ENCODE measurements at regions not wholly inside any gene's neighbourhood (a gene's known extent, or its start where the extent isn't known, plus 50 kb on each side); places are given as distances from the start of the nearest gene placed in this dataset.

DNA sequence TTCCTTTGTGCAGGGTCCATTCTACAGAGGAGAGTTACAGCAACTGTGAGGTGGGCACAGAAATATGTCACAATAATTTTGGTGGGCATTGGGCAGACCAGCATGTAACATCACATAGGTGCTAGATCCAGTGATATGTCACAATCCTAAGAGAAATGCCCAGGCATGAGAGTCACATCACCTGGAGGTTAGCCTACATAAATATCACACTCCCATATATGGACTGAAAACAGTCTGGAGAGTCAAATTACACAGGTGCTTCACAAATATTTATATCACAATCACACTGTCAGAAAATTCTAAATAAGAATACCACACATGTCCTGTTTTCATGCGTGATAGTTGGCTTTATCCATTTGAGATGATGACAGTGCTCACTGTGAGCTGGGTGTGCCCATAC lies 903.7 kb upstream of the AMELY start:
- H3K9ac ChIP-seq (ENCODE audit: low read length): no peak overlapping the region
- H2AFZ ChIP-seq (ENCODE audit: low read depth, low read length): no peak overlapping the region
- H3K9me3 ChIP-seq (ENCODE audit: insufficient read depth, low read length): no peaks in the 10 kb centered on the region
- H3K4me1 ChIP-seq (ENCODE audit: low read length): peaks cover 33% of the 10 kb centered on the region
- H3K4me2 ChIP-seq (ENCODE audit: low read length): no peak overlapping the region
- TF ChIP-seq, protein P1, sequence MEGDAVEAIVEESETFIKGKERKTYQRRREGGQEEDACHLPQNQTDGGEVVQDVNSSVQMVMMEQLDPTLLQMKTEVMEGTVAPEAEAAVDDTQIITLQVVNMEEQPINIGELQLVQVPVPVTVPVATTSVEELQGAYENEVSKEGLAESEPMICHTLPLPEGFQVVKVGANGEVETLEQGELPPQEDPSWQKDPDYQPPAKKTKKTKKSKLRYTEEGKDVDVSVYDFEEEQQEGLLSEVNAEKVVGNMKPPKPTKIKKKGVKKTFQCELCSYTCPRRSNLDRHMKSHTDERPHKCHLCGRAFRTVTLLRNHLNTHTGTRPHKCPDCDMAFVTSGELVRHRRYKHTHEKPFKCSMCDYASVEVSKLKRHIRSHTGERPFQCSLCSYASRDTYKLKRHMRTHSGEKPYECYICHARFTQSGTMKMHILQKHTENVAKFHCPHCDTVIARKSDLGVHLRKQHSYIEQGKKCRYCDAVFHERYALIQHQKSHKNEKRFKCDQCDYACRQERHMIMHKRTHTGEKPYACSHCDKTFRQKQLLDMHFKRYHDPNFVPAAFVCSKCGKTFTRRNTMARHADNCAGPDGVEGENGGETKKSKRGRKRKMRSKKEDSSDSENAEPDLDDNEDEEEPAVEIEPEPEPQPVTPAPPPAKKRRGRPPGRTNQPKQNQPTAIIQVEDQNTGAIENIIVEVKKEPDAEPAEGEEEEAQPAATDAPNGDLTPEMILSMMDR (IDR thresholded peaks at IDR 0.05; ENCODE audit: low read depth, low read length): no peak
- no peak for TF ChIP-seq EZH2phosphoT487 (IDR thresholded peaks at IDR 0.05; ENCODE audit: low read depth)
- H3K36me3 ChIP-seq (replicated peaks; ENCODE audit: low read depth, low read length): no peaks in the 10 kb centered on the region
- no peak overlapping the region for H3K4me3 ChIP-seq (ENCODE audit: low read length)
- H3K79me2 ChIP-seq (ENCODE audit: low read length): no peaks in the 10 kb centered on the region
- H3K27ac ChIP-seq (ENCODE audit: low read length): no peak overlapping the region
- no peaks in the 10 kb centered on the region for H4K20me1 ChIP-seq (ENCODE audit: insufficient read depth, low read length)
- no peaks in the 10 kb centered on the region for H3K27me3 ChIP-seq (ENCODE audit: low read depth, low read length)

DNA sequence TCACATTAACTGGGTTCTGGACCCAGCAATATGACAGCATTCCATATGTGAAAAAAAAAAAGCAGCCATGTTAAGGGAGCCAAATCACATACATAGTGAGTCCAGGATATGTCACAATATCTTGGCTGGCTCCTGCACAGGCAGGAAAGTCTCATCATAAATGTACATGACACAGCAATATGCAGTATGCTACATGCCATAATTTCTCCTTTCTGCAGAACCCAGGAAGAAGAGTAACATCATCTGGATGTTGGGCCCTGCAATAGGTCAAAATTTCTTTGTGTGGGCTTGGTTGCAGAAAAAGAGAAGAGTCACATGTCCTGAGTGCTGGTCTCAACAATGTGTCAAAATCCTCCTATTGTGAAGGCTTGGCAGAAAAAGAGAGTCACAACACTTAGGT lies 902.8 kb upstream of the AMELY start:
- TF ChIP-seq, protein P1 (IDR thresholded peaks at IDR 0.05; ENCODE audit: low read depth, low read length): no peak
- no peaks in the 10 kb centered on the region for H3K27me3 ChIP-seq (ENCODE audit: low read depth, low read length)
- peaks cover 33% of the 10 kb centered on the region for H3K4me1 ChIP-seq (ENCODE audit: low read length)
- no peaks in the 10 kb centered on the region for H4K20me1 ChIP-seq (ENCODE audit: insufficient read depth, low read length)
- H3K36me3 ChIP-seq (replicated peaks; ENCODE audit: low read depth, low read length): no peaks in the 10 kb centered on the region
- H3K4me3 ChIP-seq (ENCODE audit: low read length): no peak overlapping the region
- H3K27ac ChIP-seq (ENCODE audit: low read length): no peak overlapping the region
- no peaks in the 10 kb centered on the region for H3K79me2 ChIP-seq (ENCODE audit: low read length)
- H2AFZ ChIP-seq (ENCODE audit: low read depth, low read length): no peak overlapping the region
- H3K4me2 ChIP-seq (ENCODE audit: low read length): no peak overlapping the region
- H3K9ac ChIP-seq (ENCODE audit: low read length): no peak overlapping the region
- no peaks in the 10 kb centered on the region for H3K9me3 ChIP-seq (ENCODE audit: insufficient read depth, low read length)

DNA sequence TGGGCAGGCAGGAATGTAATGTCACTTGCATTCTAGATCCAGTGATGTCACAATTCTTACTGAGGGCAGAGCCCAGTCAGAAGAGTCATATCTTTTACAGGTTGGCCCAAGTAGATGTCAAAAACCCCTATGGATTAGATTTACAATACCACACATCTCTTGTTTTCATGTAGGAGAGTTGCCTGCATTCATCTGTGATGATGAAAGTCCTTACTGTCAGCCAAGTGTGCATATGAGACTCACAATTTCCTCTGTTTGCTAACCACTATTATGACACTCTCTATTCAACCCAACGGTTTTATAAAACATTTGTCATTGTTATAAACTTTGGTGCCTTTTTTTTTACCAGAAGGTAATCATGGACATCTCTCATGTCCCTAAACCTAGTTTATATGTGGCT lies 898.8 kb upstream of the AMELY start:
- H3K27me3 ChIP-seq (ENCODE audit: low read depth, low read length): no peaks in the 10 kb centered on the region
- no peak overlapping the region for H3K9ac ChIP-seq (ENCODE audit: low read length)
- no peak overlapping the region for H2AFZ ChIP-seq (ENCODE audit: low read depth, low read length)
- no peaks in the 10 kb centered on the region for H3K9me3 ChIP-seq (ENCODE audit: insufficient read depth, low read length)
- no peaks in the 10 kb centered on the region for H3K36me3 ChIP-seq (replicated peaks; ENCODE audit: low read depth, low read length)
- H3K79me2 ChIP-seq (ENCODE audit: low read length): no peaks in the 10 kb centered on the region
- no peak overlapping the region for H3K27ac ChIP-seq (ENCODE audit: low read length)
- TF ChIP-seq, protein P1 (IDR thresholded peaks at IDR 0.05; ENCODE audit: low read depth, low read length): no peak
- TF ChIP-seq EZH2phosphoT487 (IDR thresholded peaks at IDR 0.05; ENCODE audit: low read depth): no peak
- no peak overlapping the region for H3K4me3 ChIP-seq (ENCODE audit: low read length)
- no peaks in the 10 kb centered on the region for H4K20me1 ChIP-seq (ENCODE audit: insufficient read depth, low read length)
- no peaks in the 10 kb centered on the region for H3K4me1 ChIP-seq (ENCODE audit: low read length)
- H3K4me2 ChIP-seq (ENCODE audit: low read length): no peak overlapping the region

DNA sequence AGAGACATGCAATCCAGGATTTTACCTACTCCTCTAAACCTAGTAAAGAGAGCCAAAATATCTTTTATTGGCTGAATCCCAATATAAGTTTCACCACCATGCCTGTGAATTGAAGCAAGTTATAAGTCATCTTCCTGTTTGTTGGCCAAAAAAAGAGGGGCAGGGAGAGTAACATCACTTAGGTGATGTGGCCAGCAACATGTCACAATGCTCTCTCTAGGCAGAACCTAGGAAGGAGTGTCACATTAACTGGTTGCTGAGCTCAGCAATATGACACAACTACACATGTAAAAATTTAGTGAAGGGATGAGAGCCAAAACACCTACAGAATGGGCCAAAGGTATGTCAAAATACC lies 895.9 kb upstream of the AMELY start:
- Histone ChIP-seq H3K27ac (ENCODE audit: low read length) (no peak overlapping the region), H3K9ac (ENCODE audit: low read length) (no peak overlapping the region)

More for the DNA sequence above, 895.9 kb upstream of the AMELY start:
- H3K4me2 ChIP-seq (ENCODE audit: low read length): no peak overlapping the region
- no peaks in the 10 kb centered on the region for H3K79me2 ChIP-seq (ENCODE audit: low read length)
- H2AFZ ChIP-seq (ENCODE audit: low read depth, low read length): no peak overlapping the region
- H3K36me3 ChIP-seq (replicated peaks; ENCODE audit: low read depth, low read length): no peaks in the 10 kb centered on the region
- no peak overlapping the region for H3K4me3 ChIP-seq (ENCODE audit: low read length)
- no peaks in the 10 kb centered on the region for H4K20me1 ChIP-seq (ENCODE audit: insufficient read depth, low read length)
- H3K4me1 ChIP-seq (ENCODE audit: low read length): no peaks in the 10 kb centered on the region
- H3K9me3 ChIP-seq (ENCODE audit: insufficient read depth, low read length): no peaks in the 10 kb centered on the region
- no peaks in the 10 kb centered on the region for H3K27me3 ChIP-seq (ENCODE audit: low read depth, low read length)
- TF ChIP-seq, protein P1 (IDR thresholded peaks at IDR 0.05; ENCODE audit: low read depth, low read length): no peak
- TF ChIP-seq EZH2phosphoT487 (IDR thresholded peaks at IDR 0.05; ENCODE audit: low read depth): no peak

Data from OCI-LY3 (cell line).